HCT116 (cell line): ENCODE measurements at regions not wholly inside any gene's neighbourhood (a gene's known extent, or its start where the extent isn't known, plus 50 kb on each side); places are given as distances from the start of the nearest gene placed in this dataset.

Source experiments
- ATAC-seq: fragments of 200-7000 bp; cut with Tn5 transposase; 2 replicates; pipeline ENCODE4 v1.9.1; 2020; ENCODE audit warnings: mild to moderate bottlenecking, moderate library complexity
- BruUV-seq: library from RNA; stranded (reverse); fragments of 400-500 nt; replicated peaks from 2 replicates; lab custom pipeline; 2021; lab: Mats Ljungman, UMichigan
- CTCF ChIA-PET: fragments of 300-600 bp; sonication (Branson Sonifier 250); formaldehyde crosslinking; loops from one replicate; lab custom pipeline; 2021; ENCODE audit warnings: antibody characterized with exemption; lab: Charles Lee
- POLR2A ChIA-PET: fragments of 300-600, 350-600 bp; sonication (Branson Sonifier 250); formaldehyde crosslinking; loops from one replicate; lab custom pipeline; 2021; ENCODE audit warnings: antibody characterized with exemption; lab: Charles Lee
- RAD21 ChIA-PET, 2 experiments: fragments of 300-600 bp; sonication (Branson Sonifier 250); formaldehyde crosslinking; loops; one replicate each; lab custom pipeline; 2023; ENCODE audit warnings: low total read pairs in 2 of 2; ENCODE audit not compliant: uncharacterized antibody in 2 of 2, unreplicated experiment in 2 of 2, low non-redundant PET in 1 of 2; lab: Charles Lee
- DNase-seq: peaks from one replicate; pipeline ENCODE4 v3.0.0-alpha.2; 2010; ENCODE audit warnings: low read depth, low spot score
- H2AFZ ChIP-seq: fragments of 200-600 bp; shearing (Covaris generic), sonication (generic); 2 replicates; pipeline ENCODE4 v1.6.1; 2017; ENCODE audit warnings: low read depth, mixed run types, mixed read lengths, antibody characterized with exemption, low read length; ENCODE audit not compliant: poor library complexity, severe bottlenecking
- H3K27ac ChIP-seq: 2 replicates; pipeline ENCODE4 v1.5.1; 2012; ENCODE audit warnings: low read depth, low read length
- H3K27me3 ChIP-seq: fragments of 200-600 bp; sonication (generic); 2 replicates; pipeline ENCODE4 v1.6.1; 2016; ENCODE audit warnings: mixed run types, low read length, mixed read lengths; ENCODE audit not compliant: insufficient read depth
- H3K36me3 ChIP-seq, 2 experiments: fragments of 200-500 bp in 1 of 2; fragments of 200-600 bp in 1 of 2; sonication (Bioruptor generic) in 1 of 2; sonication (generic) in 1 of 2; 2 replicates each; pipeline versions ENCODE4 v1.5.1 to v1.6.1; 2014 to 2016; ENCODE audit warnings: low read length in 2 of 2, inconsistent platforms in 1 of 2, mixed read lengths in 1 of 2, mixed run types in 1 of 2; ENCODE audit not compliant: insufficient read depth in 2 of 2, control insufficient read depth in 1 of 2
- H3K4me1 ChIP-seq, 2 experiments: fragments of 200-600 bp in 1 of 2; sonication (generic) in 1 of 2; 2 replicates each; pipeline versions ENCODE4 v1.5.1 to v1.6.1; 2012 to 2017; ENCODE audit warnings: low read length in 2 of 2, inconsistent platforms in 1 of 2, mild to moderate bottlenecking in 1 of 2, mixed read lengths in 1 of 2, mixed run types in 1 of 2, moderate library complexity in 1 of 2; ENCODE audit not compliant: insufficient read depth in 2 of 2, control insufficient read depth in 1 of 2
- H3K4me2 ChIP-seq: fragments of 200-600 bp; sonication (generic); 2 replicates; pipeline ENCODE4 v1.6.1; 2017; ENCODE audit warnings: mixed run types, low read length, mixed read lengths
- H3K4me3 ChIP-seq, 2 experiments: fragments of 200-600 bp in 1 of 2; sonication (generic) in 1 of 2; replicated peaks in 1 of 2; 2 replicates each; pipeline ENCODE4 v1.5.1; 2011 to 2016; ENCODE audit warnings: low read length in 2 of 2, control low read depth in 1 of 2, low read depth in 1 of 2, mild to moderate bottlenecking in 1 of 2, mixed read lengths in 1 of 2, mixed run types in 1 of 2
- H3K79me2 ChIP-seq: fragments of 200-600 bp; sonication (generic); 2 replicates; pipeline ENCODE4 v1.6.1; 2017; ENCODE audit warnings: mild to moderate bottlenecking, mixed run types, low read length, moderate library complexity, mixed read lengths; ENCODE audit not compliant: insufficient read depth
- H3K9ac ChIP-seq: fragments of 200-600 bp; sonication (generic); 2 replicates; pipeline ENCODE4 v1.6.1; 2016; ENCODE audit warnings: low read length, mixed read lengths
- H3K9me2 ChIP-seq: fragments of 200-600 bp; sonication (generic), shearing (Covaris generic); 2 replicates; pipeline ENCODE4 v1.6.1; 2017; ENCODE audit warnings: mixed run types, mild to moderate bottlenecking, moderate library complexity; ENCODE audit not compliant: insufficient read depth
- H3K9me3 ChIP-seq, 2 experiments: fragments of 200-500 bp in 1 of 2; fragments of 200-600 bp in 1 of 2; sonication (Bioruptor generic) in 1 of 2; sonication (generic) in 1 of 2; 2 replicates each; pipeline ENCODE4 v1.6.1; 2014 to 2017; ENCODE audit warnings: low read length in 2 of 2, mixed read lengths in 2 of 2, inconsistent platforms in 1 of 2, low read depth in 1 of 2, mild to moderate bottlenecking in 1 of 2, mixed run types in 1 of 2, moderate library complexity in 1 of 2; ENCODE audit not compliant: control insufficient read depth in 1 of 2, insufficient read depth in 1 of 2
- H4K20me1 ChIP-seq: fragments of 200-600 bp; sonication (generic), shearing (Covaris generic); 2 replicates; pipeline ENCODE4 v1.6.1; 2017; ENCODE audit warnings: mixed run types, mild to moderate bottlenecking, moderate library complexity; ENCODE audit not compliant: insufficient read depth
- CEBPB ChIP-seq: IDR thresholded peaks from 2 replicates; pipeline ENCODE4 v1.6.1; 2012; ENCODE audit warnings: low read depth
- EGR1 ChIP-seq: IDR thresholded peaks from 2 replicates; pipeline ENCODE4 v1.6.1; 2012; ENCODE audit warnings: low read depth
- ELF1 ChIP-seq: IDR thresholded peaks from 2 replicates; pipeline ENCODE4 v1.6.1; 2012; ENCODE audit warnings: low read depth, borderline replicate concordance
- EZH2 ChIP-seq: fragments of 200-600 bp; sonication (generic); IDR thresholded peaks from 2 replicates; pipeline ENCODE4 v1.6.1; 2017; ENCODE audit warnings: antibody characterized with exemption, mixed run types
- POLR2AphosphoS5 ChIP-seq: IDR thresholded peaks from 2 replicates; pipeline ENCODE4 v1.6.1; 2011; ENCODE audit warnings: mild to moderate bottlenecking, low read depth, low read length, moderate library complexity
- RAD21 ChIP-seq: IDR thresholded peaks from 2 replicates; pipeline ENCODE4 v1.6.1; 2012; ENCODE audit warnings: low read depth, mild to moderate bottlenecking
- SIN3A ChIP-seq: IDR thresholded peaks from 2 replicates; pipeline ENCODE4 v1.6.1; 2012; ENCODE audit warnings: low read depth
- SP1 ChIP-seq: IDR thresholded peaks from 2 replicates; pipeline ENCODE4 v1.6.1; 2012; ENCODE audit warnings: low read depth
- SRF ChIP-seq: IDR thresholded peaks from 2 replicates; pipeline ENCODE4 v1.6.1; 2012; ENCODE audit warnings: low read depth
- intact Hi-C: fragments of 100-400 bp; cut with micrococcal nuclease; formaldehyde crosslinking; loops from 2 replicates; pipeline ENCODE4 v1.10.0; 2022
- TF ChIP-seq, protein P1 (sequence below): IDR thresholded peaks from 2 replicates; pipeline ENCODE4 v1.6.1; 2011; ENCODE audit warnings: mild to moderate bottlenecking, low read length, moderate library complexity; ENCODE audit not compliant: insufficient replicate concordance; ENCODE audit errors: extremely low read depth
- TF ChIP-seq, protein P2 (sequence below): IDR thresholded peaks from 2 replicates; pipeline ENCODE4 v1.6.1; 2012
- TF ChIP-seq, protein P3 (sequence below): IDR thresholded peaks from 2 replicates; pipeline ENCODE4 v1.6.1; 2012; ENCODE audit warnings: low read depth
- TF ChIP-seq, protein P4 (sequence below), 3 experiments: fragments of 200-600 bp in 1 of 3; sonication (generic) in 1 of 3; IDR thresholded peaks in 2 of 3; conservative IDR thresholded peaks in 1 of 3; 2 replicates each; pipeline ENCODE4 v1.5.1; 2012 to 2017; ENCODE audit warnings: low read depth in 2 of 3, low read length in 2 of 3, antibody characterized with exemption in 1 of 3, borderline replicate concordance in 1 of 3, control low read depth in 1 of 3, mild to moderate bottlenecking in 1 of 3, mixed read lengths in 1 of 3, mixed run types in 1 of 3, moderate library complexity in 1 of 3; ENCODE audit not compliant: insufficient read depth in 1 of 3

DNA sequence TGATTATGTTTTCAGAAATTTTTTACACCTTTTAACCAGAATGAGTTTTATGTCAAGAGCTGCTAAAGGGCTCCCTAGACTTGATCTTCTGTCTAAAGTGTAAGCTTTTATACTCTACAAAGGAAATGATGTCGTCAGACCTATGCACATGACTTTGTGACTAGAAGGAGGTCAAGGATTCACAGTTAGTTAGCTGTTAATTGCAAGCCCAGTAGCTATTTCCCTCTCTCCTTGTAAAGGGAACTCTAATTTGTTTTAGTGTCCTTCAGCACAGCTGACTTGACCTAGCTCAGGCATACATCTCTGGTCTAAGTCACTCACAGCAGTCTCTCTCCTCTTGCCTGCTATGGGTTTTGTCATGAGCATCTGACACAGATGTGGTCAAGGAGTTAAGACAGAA, 173.5 kb upstream of the NREP start:
- no peaks in the 10 kb centered on the region for H3K36me3 ChIP-seq
- no peak overlapping the region for H3K4me3 ChIP-seq
- no peak for DNase-seq
- POLR2A ChIA-PET: no interaction called here
- H3K79me2 ChIP-seq: no peaks in the 10 kb centered on the region
- H3K27ac ChIP-seq: no peak overlapping the region
- no peaks in the 10 kb centered on the region; the same call in 1 of the 2 replicates for H3K27me3 ChIP-seq
- ATAC-seq: no peak
- intact Hi-C loops: no loop called here
- H3K4me2 ChIP-seq: no peak overlapping the region
- no peaks in the 10 kb centered on the region for H3K9me2 ChIP-seq
- RAD21 ChIA-PET: no interaction called here
- H3K4me1 ChIP-seq: no peaks in the 10 kb centered on the region
- no peaks in the 10 kb centered on the region for H4K20me1 ChIP-seq
- CTCF ChIA-PET: no interaction called here
- no TSS peak for BruUV-seq
- H3K9me3 ChIP-seq: no peaks in the 10 kb centered on the region
- TF ChIP-seq, protein P1, sequence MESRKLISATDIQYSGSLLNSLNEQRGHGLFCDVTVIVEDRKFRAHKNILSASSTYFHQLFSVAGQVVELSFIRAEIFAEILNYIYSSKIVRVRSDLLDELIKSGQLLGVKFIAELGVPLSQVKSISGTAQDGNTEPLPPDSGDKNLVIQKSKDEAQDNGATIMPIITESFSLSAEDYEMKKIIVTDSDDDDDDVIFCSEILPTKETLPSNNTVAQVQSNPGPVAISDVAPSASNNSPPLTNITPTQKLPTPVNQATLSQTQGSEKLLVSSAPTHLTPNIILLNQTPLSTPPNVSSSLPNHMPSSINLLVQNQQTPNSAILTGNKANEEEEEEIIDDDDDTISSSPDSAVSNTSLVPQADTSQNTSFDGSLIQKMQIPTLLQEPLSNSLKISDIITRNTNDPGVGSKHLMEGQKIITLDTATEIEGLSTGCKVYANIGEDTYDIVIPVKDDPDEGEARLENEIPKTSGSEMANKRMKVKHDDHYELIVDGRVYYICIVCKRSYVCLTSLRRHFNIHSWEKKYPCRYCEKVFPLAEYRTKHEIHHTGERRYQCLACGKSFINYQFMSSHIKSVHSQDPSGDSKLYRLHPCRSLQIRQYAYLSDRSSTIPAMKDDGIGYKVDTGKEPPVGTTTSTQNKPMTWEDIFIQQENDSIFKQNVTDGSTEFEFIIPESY: no peak
- TF ChIP-seq CEBPB: no peak
- TF ChIP-seq, protein P2, sequence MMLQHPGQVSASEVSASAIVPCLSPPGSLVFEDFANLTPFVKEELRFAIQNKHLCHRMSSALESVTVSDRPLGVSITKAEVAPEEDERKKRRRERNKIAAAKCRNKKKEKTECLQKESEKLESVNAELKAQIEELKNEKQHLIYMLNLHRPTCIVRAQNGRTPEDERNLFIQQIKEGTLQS: no peak
- no peak for TF ChIP-seq ELF1
- TF ChIP-seq SIN3A: no peak
- no peak overlapping the region for H2AFZ ChIP-seq
- H3K9ac ChIP-seq: no peak overlapping the region

DNA sequence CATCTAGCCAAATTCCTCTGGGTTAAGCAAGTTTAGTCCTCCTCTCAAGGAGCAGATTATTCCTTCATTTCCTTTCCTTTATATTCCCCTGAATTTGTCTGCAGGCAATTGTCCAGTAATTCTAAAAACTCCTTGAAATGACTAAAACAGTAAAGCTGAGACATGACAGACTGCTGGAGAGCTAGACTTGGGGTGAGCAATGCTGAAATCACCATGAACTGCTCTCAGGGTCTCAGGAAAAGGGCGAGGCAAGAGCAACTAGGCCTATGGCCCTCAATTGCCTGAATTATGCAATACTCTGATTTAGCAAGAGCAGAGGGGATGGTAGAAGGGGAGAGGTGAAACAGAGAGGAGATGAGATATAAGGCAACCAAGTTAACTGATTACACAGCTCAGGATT, 172.9 kb upstream of the NREP start:
- ATAC-seq (no peak), DNase-seq (no peak)
- Histone ChIP-seq H3K9me3 (no peaks in the 10 kb centered on the region), H2AFZ (no peak overlapping the region), H3K4me1 (no peaks in the 10 kb centered on the region), H3K9me2 (no peaks in the 10 kb centered on the region), H3K4me2 (no peak overlapping the region), H3K36me3 (no peaks in the 10 kb centered on the region), H3K27ac (no peak overlapping the region), H3K4me3 (no peak overlapping the region), H4K20me1 (no peaks in the 10 kb centered on the region), H3K9ac (no peak overlapping the region), H3K27me3 (no peaks in the 10 kb centered on the region; the same call in 1 of the 2 replicates), H3K79me2 (no peaks in the 10 kb centered on the region)
- CTCF ChIA-PET: no interaction called here
- RAD21 ChIA-PET: no interaction called here
- intact Hi-C loops: no loop called here
- POLR2A ChIA-PET: no interaction called here
- no TSS peak for BruUV-seq
- TF ChIP-seq EZH2: no peak
- no peak for TF ChIP-seq SP1
- no peak for TF ChIP-seq POLR2AphosphoS5
- TF ChIP-seq, protein P2: no peak
- TF ChIP-seq CEBPB: no peak
- no peak for TF ChIP-seq RAD21
- TF ChIP-seq, protein P3, sequence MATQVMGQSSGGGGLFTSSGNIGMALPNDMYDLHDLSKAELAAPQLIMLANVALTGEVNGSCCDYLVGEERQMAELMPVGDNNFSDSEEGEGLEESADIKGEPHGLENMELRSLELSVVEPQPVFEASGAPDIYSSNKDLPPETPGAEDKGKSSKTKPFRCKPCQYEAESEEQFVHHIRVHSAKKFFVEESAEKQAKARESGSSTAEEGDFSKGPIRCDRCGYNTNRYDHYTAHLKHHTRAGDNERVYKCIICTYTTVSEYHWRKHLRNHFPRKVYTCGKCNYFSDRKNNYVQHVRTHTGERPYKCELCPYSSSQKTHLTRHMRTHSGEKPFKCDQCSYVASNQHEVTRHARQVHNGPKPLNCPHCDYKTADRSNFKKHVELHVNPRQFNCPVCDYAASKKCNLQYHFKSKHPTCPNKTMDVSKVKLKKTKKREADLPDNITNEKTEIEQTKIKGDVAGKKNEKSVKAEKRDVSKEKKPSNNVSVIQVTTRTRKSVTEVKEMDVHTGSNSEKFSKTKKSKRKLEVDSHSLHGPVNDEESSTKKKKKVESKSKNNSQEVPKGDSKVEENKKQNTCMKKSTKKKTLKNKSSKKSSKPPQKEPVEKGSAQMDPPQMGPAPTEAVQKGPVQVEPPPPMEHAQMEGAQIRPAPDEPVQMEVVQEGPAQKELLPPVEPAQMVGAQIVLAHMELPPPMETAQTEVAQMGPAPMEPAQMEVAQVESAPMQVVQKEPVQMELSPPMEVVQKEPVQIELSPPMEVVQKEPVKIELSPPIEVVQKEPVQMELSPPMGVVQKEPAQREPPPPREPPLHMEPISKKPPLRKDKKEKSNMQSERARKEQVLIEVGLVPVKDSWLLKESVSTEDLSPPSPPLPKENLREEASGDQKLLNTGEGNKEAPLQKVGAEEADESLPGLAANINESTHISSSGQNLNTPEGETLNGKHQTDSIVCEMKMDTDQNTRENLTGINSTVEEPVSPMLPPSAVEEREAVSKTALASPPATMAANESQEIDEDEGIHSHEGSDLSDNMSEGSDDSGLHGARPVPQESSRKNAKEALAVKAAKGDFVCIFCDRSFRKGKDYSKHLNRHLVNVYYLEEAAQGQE: no peak
- no peak for TF ChIP-seq EGR1
- TF ChIP-seq SRF: no peak
- TF ChIP-seq, protein P4, sequence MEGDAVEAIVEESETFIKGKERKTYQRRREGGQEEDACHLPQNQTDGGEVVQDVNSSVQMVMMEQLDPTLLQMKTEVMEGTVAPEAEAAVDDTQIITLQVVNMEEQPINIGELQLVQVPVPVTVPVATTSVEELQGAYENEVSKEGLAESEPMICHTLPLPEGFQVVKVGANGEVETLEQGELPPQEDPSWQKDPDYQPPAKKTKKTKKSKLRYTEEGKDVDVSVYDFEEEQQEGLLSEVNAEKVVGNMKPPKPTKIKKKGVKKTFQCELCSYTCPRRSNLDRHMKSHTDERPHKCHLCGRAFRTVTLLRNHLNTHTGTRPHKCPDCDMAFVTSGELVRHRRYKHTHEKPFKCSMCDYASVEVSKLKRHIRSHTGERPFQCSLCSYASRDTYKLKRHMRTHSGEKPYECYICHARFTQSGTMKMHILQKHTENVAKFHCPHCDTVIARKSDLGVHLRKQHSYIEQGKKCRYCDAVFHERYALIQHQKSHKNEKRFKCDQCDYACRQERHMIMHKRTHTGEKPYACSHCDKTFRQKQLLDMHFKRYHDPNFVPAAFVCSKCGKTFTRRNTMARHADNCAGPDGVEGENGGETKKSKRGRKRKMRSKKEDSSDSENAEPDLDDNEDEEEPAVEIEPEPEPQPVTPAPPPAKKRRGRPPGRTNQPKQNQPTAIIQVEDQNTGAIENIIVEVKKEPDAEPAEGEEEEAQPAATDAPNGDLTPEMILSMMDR (IDR thresholded peaks at IDR 0.05 in 2 of 3, conservative IDR thresholded peaks at IDR 0.05 in 1 of 3; ENCODE audit: borderline replicate concordance in 1 of 3, insufficient read depth in 1 of 3, low read depth in 2 of 3, low read length in 2 of 3): no peak
